Aorta (tissue), 5 donors: ENCODE measurements at regions not wholly inside any gene's neighbourhood (a gene's known extent, or its start where the extent isn't known, plus 50 kb on each side); places are given as distances from the start of the nearest gene placed in this dataset.

Source experiments
- ATAC-seq: fragments of 200-7000 bp; cut with Tn5 transposase; one replicate; pipeline ENCODE4 v1.9.1; 2022; ENCODE audit warnings: moderate library complexity; ENCODE audit not compliant: low FRiP score
- DNase-seq, 2 donors: peaks; one replicate each; pipeline ENCODE4 v3.0.0-alpha.2; 2020
- H3K27ac ChIP-seq, 2 donors: one replicate each; pipeline ENCODE4 v1.5.1; 2013; ENCODE audit warnings: low read length in 2 of 2, mild to moderate bottlenecking in 2 of 2, moderate library complexity in 2 of 2, control low read depth in 1 of 2, inconsistent platforms in 1 of 2, low read depth in 1 of 2
- H3K27me3 ChIP-seq, 2 donors: one replicate each; pipeline ENCODE4 v1.6.1; 2013; ENCODE audit warnings: control low read depth in 1 of 2, low read length in 1 of 2, mild to moderate bottlenecking in 1 of 2, moderate library complexity in 1 of 2; ENCODE audit not compliant: insufficient read depth in 2 of 2, control insufficient read depth in 1 of 2
- H3K36me3 ChIP-seq, 2 donors: one replicate each; pipeline ENCODE4 v1.6.1; 2013; ENCODE audit warnings: control low read depth in 1 of 2, low read length in 1 of 2, mild to moderate bottlenecking in 1 of 2; ENCODE audit not compliant: insufficient read depth in 2 of 2, control insufficient read depth in 1 of 2
- H3K4me1 ChIP-seq, 2 donors: one replicate each; pipeline ENCODE4 v1.6.1; 2013; ENCODE audit warnings: low read length in 2 of 2, control low read depth in 1 of 2, mild to moderate bottlenecking in 1 of 2, moderate library complexity in 1 of 2; ENCODE audit not compliant: insufficient read depth in 2 of 2, control insufficient read depth in 1 of 2
- H3K4me3 ChIP-seq, 2 donors: one replicate each; pipeline ENCODE4 v1.5.1; 2013; ENCODE audit warnings: low read length in 2 of 2, control low read depth in 1 of 2, mild to moderate bottlenecking in 1 of 2
- H3K9me3 ChIP-seq: one replicate; pipeline ENCODE4 v1.6.1; 2013; ENCODE audit warnings: mild to moderate bottlenecking, low read length; ENCODE audit not compliant: control insufficient read depth
- WGBS, 2 donors: extraction: QIAGEN DNeasy Blood & Tissue Kit; methylation state at CpG; one replicate each; pipeline ENCODE4 v1.1.7; 2013; 5-methylcytosine and 5-hydroxymethylcytosine counted together
- intact Hi-C, 2 donors: fragments of 100-400 bp; cut with DNase I; formaldehyde crosslinking; loops; one replicate each; pipeline versions ENCODE4 v1.14.2 to v1.15.0; 2022
- donor health status: healthy with polysubstance abuse.
- donor health status: Bipolar disorder and iron deficiency.
- donor health status: DM: no; HTN: no; CAD: no.
- donor health status: DM: no; HTN: no; CAD: no.
- donor health status: DM: yes; HTN: yes; CAD: no.

GRCh38 chr14:66045572-66046021 is 440.6 kb upstream of the CCDC196 start:
- Histone ChIP-seq H3K4me3 (no peak overlapping the region), H3K27me3 (no peaks in the 10 kb centered on the region), H3K36me3 (no peaks in the 10 kb centered on the region), H3K27ac (no peak overlapping the region), H3K9me3 (no peaks in the 10 kb centered on the region), H3K4me1 (no peaks in the 10 kb centered on the region)
- intact Hi-C loops, result no loop called here
- ATAC-seq (no peak), DNase-seq (peak in 1 of 2 donors; percentile 44)
- WGBS, 2 donors, result 12 to 15% methylated on average over 7 of the region's 7 CpGs

- no peaks in the 10 kb centered on the region for H3K36me3 ChIP-seq
- DNase-seq (no peak), ATAC-seq (no peak)
- H3K9me3 ChIP-seq, result no peaks in the 10 kb centered on the region
- no peak overlapping the region for H3K4me3 ChIP-seq
- H3K4me1 ChIP-seq, result no peaks in the 10 kb centered on the region
- H3K27ac ChIP-seq, result no peak overlapping the region
- 72 to 76% methylated on average over 1 of the region's 1 CpG for WGBS, 2 donors
- no peaks in the 10 kb centered on the region for H3K27me3 ChIP-seq
- intact Hi-C loops, result no loop called here
Measured at GRCh38 chr14:66046035-66046434, 440.1 kb upstream of the CCDC196 start.

GRCh38 chr14:66046591-66046990 is 439.6 kb upstream of the CCDC196 start:
- no peaks in the 10 kb centered on the region for H3K4me1 ChIP-seq
- H3K27ac ChIP-seq, result no peak overlapping the region
- H3K27me3 ChIP-seq, result no peaks in the 10 kb centered on the region
- ATAC-seq (no peak), DNase-seq (no peak)
- no peaks in the 10 kb centered on the region for H3K9me3 ChIP-seq
- WGBS, 2 donors, result 63 to 71% methylated on average over 1 of the region's 1 CpG
- intact Hi-C loops, result no loop called here
- no peak overlapping the region for H3K4me3 ChIP-seq
- no peaks in the 10 kb centered on the region for H3K36me3 ChIP-seq

- Histone ChIP-seq H3K4me1 (no peaks in the 10 kb centered on the region), H3K27ac (no peak overlapping the region), H3K36me3 (no peaks in the 10 kb centered on the region), H3K27me3 (no peaks in the 10 kb centered on the region), H3K4me3 (no peak overlapping the region), H3K9me3 (peaks cover 6% of the 10 kb centered on the region)
- WGBS, 2 donors, result 60% methylated on average over 5 of the region's 5 CpGs
- intact Hi-C loops, result no loop called here
- DNase-seq (no peak), ATAC-seq (no peak)
Measured at GRCh38 chr14:66056268-66056907, 429.8 kb upstream of the CCDC196 start.

- Histone ChIP-seq H3K4me3 (no peak overlapping the region), H3K9me3 (peaks cover 4% of the 10 kb centered on the region), H3K27me3 (no peaks in the 10 kb centered on the region), H3K27ac (no peak overlapping the region), H3K36me3 (no peaks in the 10 kb centered on the region), H3K4me1 (no peaks in the 10 kb centered on the region)
- ATAC-seq (no peak), DNase-seq (no peak)
- 81 to 93% methylated on average over 1 of the region's 1 CpG for WGBS, 2 donors
- intact Hi-C loops, result no loop called here
Measured at GRCh38 chr14:66056926-66057552, 429.1 kb upstream of the CCDC196 start.

- H3K4me1 ChIP-seq, result no peaks in the 10 kb centered on the region
- DNase-seq, result no peak
- ATAC-seq, result no peak
- no peaks in the 10 kb centered on the region for H3K36me3 ChIP-seq
- no peak overlapping the region for H3K4me3 ChIP-seq
- no peak overlapping the region for H3K27ac ChIP-seq
- intact Hi-C loops, result no loop called here
- no peaks in the 10 kb centered on the region for H3K27me3 ChIP-seq
- no peaks in the 10 kb centered on the region for H3K9me3 ChIP-seq
- WGBS, 2 donors, result 71 to 76% methylated on average over 5 of the region's 5 CpGs
Measured at GRCh38 chr14:66065188-66065587, 421.0 kb upstream of the CCDC196 start.

GRCh38 chr14:66066981-66067776 is 419.0 kb upstream of the CCDC196 start:
- ATAC-seq, result no peak
- intact Hi-C loops, result no loop called here
- DNase-seq, result no peak

GRCh38 chr14:66069036-66069435 is 417.1 kb upstream of the CCDC196 start:
- H3K27me3 ChIP-seq, result no peaks in the 10 kb centered on the region
- no peaks in the 10 kb centered on the region for H3K36me3 ChIP-seq
- H3K4me1 ChIP-seq, result no peaks in the 10 kb centered on the region
- no peaks in the 10 kb centered on the region for H3K9me3 ChIP-seq
- H3K27ac ChIP-seq, result no peak overlapping the region
- DNase-seq (no peak), ATAC-seq (no peak)
- intact Hi-C loops, result no loop called here
- 85 to 90% methylated on average over 2 of the region's 2 CpGs for WGBS, 2 donors
- H3K4me3 ChIP-seq, result no peak overlapping the region

More at GRCh38 chr14:66066981-66067776, 419.0 kb upstream of the CCDC196 start:
- H3K9me3 ChIP-seq, result no peaks in the 10 kb centered on the region
- 82 to 86% methylated on average over 9 of the region's 9 CpGs for WGBS, 2 donors
- H3K27me3 ChIP-seq, result no peaks in the 10 kb centered on the region
- H3K4me1 ChIP-seq, result no peaks in the 10 kb centered on the region
- no peaks in the 10 kb centered on the region for H3K36me3 ChIP-seq
- H3K27ac ChIP-seq, result no peak overlapping the region
- no peak overlapping the region for H3K4me3 ChIP-seq
